Stimulated activated CD4-positive, alpha-beta T cell treated with anti-CD3 and anti-CD28 coated beads, Interleukin-2, amount 100 ng/mL, for 4 hours (primary cell): ENCODE measurements at regions not wholly inside any gene's neighbourhood (a gene's known extent, or its start where the extent isn't known, plus 50 kb on each side); places are given as distances from the start of the nearest gene placed in this dataset.
"Not testable (repeated sequence)": the region's sequence is repeated elsewhere in the genome, so short reads cannot be mapped to it uniquely, and the experiment has no call there.

Experiments
- DNase-seq: peaks from one replicate; pipeline ENCODE4 v3.0.0-alpha.2; 2020; ENCODE audit warnings: low read depth

DNA sequence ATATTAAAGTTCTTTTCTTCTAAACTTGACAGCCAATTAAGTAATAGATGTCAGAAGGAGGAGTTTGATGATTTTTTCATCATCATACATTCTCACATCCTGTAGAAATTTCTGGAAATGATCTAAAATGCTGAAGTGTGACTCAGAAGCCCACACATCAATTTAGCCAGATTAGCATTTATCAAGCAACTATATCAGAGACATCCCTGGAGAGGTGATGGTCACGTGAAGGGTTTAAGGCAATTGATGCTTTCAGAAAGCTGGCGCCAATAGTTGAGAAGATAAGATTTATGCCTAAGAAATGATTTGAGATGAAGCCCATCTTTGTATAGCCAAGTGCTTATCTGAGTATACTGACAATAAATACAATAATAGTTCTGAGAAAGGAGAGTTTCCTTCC, 162.9 kb upstream of the RORB start:
- DNase-seq: no peak

DNA sequence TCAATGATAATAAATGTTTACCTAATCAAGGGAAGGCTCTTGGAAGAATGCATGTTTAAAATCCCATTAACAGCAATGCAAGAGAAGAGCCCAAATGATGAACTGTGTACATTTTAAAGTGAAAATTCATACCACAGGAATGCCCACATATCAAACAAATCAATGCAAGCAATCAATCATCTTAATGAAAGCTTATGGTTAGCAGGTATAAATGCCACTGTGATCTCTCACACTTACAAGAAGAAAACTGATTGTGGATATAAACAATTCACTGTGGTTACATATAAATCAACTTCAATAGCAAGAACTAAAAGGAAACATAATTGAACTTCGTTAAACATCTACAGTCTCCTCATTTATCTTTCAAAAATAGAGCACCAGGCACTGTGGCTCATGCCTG, 161.0 kb upstream of the RORB start:
- no peak for DNase-seq

DNA sequence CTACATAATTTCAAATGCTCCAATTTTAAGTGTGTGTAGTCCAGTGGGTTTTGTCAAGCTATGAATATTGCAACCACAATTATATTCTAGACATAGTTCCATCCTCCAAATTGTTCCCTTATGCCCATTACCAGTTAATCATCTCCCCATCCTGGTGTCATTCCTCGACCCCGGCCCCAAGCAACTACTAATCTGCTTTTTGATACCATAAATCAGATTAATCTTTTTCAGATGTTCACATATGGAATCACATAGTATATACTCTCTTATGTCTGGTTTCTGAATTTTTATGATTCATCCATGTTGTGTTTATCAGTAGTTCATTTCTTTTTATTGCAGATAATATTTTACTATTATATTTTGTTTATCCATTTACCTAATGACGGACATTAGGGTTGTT, 148.4 kb upstream of the RORB start:
- DNase-seq: no peak

DNA sequence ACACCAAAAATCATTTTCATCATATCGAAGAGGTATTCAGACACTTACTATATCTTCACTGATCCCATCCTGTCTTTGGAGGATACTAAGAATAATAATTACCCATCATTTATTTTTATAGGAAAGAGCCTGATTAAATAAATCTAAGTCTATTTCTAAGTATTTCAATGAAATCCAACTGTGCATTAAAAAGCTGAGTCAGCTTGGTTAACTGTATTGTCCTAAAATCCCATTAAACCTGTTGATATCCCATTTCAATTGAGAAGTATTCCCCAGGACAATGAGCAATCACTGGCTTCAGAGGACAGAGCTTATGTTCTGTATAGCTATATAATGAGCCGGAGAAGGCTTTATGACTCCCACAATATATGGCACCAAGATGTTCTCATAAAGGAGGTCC, 142.0 kb upstream of the RORB start:
- DNase-seq: no peak

DNA sequence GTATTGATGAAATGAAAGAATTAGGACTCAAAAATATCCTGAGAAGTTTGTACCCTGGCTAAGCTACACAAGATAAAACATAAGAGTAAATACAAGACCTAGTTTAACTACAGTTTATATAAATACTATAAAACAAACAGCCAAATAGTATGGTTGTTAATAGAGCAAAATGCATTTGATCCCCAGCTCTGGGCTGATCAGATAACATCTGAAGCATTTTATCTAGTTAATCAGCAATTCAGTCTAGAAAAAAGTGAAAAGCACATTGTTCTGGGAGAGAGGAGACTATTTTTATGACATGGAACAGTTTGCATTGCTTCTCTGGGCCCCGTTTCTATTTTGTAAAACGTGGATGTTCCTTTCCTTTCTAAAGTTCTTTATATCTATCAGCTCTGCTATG, 139.6 kb upstream of the RORB start:
- DNase-seq: no peak

DNA sequence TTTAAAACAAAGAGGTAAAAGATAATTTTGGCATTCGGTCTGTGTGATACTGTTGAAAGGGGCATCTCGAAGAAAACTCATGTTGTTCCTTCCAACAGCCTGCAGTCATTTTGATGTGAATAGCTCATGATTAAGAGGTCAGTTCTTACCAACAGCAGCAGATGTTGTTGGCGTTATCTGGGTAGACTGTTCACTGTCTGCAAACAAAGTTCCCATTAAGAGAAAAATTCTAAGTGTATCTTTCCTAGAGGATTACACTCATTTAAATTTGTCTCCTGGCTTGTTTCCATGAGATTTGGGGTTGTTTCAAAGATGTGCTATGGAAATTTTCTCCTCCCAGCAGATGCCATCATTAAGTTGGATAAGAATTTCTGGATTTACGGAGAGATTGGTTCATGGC, 138.2 kb upstream of the RORB start:
- no peak for DNase-seq

DNA sequence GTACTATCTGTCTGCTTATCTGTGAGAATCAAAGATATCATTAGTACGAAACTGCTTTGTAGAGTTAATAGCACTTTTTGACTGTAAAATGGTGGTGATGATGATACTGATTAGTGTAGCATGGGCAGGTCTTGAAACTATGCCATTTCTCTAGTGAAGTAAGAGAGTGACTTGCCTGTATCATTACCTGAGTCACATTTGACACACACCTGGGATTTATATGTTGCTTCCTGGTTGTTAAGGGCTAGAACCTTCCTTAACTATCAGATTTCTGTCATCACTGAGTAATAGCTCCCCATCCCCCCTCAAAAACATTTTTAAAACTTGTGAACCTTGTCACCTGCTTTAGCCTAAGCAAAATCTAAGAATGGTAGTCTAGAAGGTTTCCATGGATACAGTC, 135.6 kb upstream of the RORB start:
- no peak for DNase-seq

DNA sequence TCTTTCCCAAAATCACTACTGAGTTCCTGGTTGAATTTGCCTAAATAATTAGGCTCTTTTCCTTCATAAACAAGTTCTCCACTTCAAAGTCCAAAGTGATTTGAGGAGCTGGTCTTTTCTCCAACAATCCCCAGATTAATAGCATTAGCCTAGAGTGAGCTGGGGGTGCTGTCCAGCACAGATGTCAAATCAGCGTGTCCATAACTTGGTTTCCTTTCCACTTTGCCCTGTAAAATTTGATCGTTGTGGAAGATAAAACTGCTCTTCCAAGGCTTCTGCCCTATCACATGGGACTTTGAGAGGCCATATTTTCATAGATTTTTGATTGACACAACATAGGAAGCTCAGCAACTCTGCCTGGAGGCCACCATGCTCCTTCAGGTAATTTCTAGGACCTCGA, 134.7 kb upstream of the RORB start:
- DNase-seq: no peak

DNA sequence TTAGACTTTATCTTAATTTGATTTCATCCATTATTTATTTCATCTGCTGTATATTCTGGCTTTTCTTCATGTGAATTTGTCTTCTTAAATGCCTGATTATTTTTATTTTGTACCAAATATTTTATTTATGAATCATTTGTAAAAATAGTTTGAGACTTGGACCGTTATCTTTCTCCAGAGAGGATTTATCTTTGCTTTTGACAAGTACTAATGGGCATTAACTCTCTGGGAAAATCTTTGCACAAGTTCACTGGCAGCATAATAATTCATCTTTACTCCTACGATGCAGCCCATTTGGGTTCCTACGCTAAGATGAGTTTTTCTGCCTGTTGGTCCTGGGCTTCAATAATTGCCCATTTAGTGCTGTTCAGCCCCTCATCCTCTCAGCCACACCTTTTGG, 131.0 kb upstream of the RORB start:
- no peak for DNase-seq

DNA sequence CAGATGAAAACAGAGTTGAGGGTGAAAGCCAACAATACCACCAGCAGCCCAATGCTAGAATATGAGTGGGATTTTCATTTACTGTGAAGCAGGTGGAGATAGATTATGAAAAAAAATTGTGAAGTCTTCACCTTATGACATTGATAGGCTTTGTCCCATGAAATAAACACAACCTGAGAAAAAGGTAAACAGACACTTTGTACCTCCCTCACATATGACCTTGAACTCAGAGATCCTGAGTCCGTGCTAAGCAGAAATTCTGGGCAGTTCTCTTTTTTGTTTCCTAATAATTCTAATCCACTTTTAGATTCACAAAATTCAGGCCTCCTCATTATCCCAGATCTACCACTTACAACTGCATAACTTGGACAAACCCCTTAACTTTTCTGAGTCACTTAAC, 127.3 kb upstream of the RORB start:
- no peak for DNase-seq

DNA sequence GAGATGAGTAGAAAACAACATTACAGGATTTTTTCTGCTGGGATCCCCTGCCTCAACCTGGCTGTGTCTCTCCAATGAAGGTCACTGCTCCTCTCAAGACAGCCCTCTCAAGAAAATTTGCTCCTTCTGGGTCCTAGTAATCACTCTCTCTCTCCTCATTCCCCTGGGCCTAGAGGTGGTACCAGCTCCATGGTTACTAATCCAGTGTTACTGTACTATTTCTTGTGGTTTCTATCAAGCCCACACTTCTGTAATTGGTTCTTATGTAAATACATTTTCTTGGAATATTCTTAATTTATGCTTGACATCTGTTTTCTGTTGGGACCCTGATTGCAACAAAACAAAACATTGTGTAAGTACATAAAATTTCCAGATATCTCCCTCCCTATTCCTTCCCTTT, 123.8 kb upstream of the RORB start:
- DNase-seq: no peak

DNA sequence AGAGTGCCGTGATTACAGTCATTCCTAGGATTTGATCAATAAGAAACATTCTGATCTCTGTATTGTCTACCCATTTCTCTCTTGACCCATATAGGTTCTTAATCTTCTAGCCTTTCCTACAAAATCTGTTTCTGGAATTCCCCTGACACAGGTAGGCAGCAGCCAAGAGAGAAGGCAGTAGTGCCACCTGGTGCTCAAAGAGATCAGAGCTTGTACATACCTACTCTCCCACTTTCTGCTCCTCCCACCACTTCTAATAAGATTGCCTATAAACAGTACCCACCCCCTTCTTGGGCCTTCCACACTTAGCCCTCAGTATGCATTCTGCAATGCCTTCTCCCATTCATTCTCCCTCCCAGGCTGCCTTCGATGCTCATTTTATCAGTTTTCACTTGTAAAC, 117.4 kb upstream of the RORB start:
- DNase-seq: no peak

DNA sequence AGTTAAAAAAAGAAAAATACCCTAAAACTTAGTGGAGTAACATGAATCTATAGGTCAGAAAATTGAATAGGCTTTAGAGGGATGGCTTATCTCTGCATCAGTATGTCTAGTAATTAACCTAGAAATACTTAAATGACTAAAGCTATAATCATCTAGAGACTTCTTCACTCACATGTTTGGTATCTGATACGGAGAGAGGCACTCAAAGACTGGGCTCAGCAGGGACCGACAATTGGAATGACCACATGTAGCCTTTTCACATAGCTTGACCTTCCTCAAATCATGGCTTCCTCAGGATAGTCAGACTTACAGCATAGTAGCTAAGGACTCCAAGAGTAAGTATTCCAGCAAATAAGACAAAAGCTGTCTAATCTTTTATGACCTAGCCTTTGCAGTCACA, 105.3 kb upstream of the RORB start:
- DNase-seq: no peak

DNA sequence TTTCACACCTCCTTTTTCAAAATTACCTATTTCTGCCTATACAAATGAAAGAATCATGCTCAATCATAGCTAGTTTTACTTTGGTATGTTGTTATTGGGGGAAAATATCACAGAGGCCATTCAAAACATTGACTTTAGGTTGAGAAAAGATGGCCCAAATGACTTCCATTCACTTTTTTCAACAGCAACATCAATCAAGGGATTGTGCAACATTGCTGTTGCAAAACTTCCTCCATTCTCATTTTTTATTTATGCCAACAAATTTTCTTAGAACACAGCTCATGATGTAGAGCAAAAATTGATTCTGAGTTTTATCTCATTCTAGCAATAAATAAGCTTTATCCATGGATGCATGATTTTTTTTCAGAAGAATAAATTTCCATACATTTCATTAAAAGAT, 93.6 kb upstream of the RORB start:
- no peak for DNase-seq

- DNase-seq: no peak
Measured at GRCh38 chr9:74404620-74405019, 92.5 kb upstream of the RORB start.

DNA sequence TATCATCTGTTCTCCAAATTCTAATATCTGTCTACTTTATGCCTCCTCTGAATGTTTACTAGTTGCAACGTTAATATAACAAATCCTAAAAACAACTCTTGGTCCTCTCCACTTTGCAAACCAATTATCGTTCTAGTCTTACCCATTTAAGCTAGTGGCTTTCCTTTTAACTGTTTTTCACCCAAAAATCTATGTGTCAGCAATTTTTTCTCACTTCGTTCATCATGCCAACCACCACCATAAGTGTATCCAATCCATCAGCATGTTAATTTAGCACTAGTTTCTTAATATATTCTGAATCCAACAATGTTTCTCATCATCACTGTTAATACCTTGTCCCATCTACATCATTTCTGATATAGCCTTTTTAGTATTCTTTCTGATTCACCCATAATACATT, 90.0 kb upstream of the RORB start:
- DNase-seq: no peak

GRCh38 chr9:74412236-74412979, 84.7 kb upstream of the RORB start:
- DNase-seq: no peak

- no peak for DNase-seq
Measured at GRCh38 chr9:74413876-74414275, 83.3 kb upstream of the RORB start.

GRCh38 chr9:74414325-74414724, 82.8 kb upstream of the RORB start:
- DNase-seq: no peak

- no peak for DNase-seq
Measured at GRCh38 chr9:74415995-74416394, 81.1 kb upstream of the RORB start.

DNA sequence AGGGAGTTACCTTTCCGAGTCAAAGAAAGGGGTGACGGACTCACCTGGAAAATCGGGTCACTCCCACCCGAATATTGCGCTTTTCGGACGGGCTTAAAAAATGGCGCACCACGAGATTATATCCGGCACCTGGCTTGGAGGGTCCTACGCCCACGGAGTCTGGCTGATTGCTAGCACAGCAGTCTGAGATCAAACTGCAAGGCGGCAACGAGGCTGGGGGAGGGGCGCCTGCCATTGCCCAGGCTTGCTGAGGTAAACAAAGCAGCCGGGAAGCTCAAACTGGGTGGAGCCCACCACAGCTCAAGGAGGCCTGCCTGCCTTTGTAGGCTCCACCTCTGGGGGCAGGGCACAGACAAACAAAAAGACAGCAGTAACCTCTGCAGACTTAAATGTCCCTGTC, 72.6 kb upstream of the RORB start:
- DNase-seq: not testable (repeated sequence)

GRCh38 chr9:74431467-74431866, 65.7 kb upstream of the RORB start:
- DNase-seq: no peak

DNA sequence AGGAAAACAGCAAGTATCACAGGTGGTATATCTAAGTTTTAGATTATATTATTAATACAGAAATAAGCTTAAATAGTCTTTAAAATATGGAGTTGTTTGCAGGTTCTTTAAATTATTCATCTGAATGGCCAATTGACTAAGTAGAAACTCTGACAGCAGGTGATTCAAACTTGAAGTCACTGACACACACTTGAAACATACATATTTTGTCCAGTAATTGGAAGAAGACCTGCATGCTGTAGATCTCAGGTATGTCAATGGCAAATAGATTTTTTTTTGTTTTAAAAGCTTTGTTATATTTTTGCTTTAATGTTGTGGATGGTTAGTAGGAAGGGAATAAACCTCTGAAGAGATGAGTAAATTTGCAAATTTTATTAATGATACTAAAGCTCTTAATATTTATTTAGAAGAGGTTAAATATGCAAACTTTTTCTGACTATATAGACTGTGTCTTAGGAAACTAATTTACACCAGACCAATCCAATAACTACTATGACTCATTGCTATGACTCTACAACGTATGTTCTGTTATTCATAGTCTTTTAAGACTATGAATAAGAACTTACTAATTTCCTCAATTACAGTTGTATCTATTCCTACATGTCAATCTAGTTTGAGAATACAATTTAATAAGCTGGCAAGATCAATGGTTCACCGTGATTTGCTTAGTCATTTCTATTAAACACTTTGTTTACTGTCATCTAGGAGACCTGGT, 53.9 kb upstream of the RORB start:
- DNase-seq: no peak

DNA sequence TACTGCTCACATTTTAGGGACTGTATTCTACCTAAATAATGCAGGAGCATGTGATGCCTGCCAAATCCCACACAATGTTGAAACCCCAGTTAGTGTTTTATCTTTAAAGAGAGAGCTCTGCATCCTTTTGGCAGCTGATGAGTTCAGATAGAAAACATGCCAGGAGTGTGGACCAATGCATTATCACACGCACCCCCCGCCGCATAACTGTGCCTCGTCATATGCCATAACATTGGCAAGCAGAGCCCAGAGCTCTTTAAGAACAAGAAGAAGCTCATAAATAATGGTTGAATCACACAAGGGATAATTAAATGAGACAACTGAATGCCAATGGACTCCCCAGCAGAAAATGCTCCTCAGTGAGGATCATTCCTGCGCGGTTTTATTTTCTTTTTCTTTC, 52.8 kb upstream of the RORB start:
- DNase-seq: no peak
